T-helper 2 cell treated with Interferon-gamma antibody and Interleukin-4, amounts not matched to agents 5 μg/mL and 100 μg/mL, for 36 hours (primary cell): ENCODE measurements at regions not wholly inside any gene's neighbourhood (a gene's known extent, or its start where the extent isn't known, plus 50 kb on each side); places are given as distances from the start of the nearest gene placed in this dataset.

Source experiments
- DNase-seq: peaks from one replicate; pipeline ENCODE4 v3.0.0; 2021; ENCODE audit warnings: low spot score
- H3K27ac Mint-ChIP-seq: one replicate; pipeline ENCODE4 v1.8.0; 2021; ENCODE audit warnings: mild to moderate bottlenecking, mixed read lengths
- H3K27me3 Mint-ChIP-seq: one replicate; pipeline ENCODE4 v1.8.0; 2021; ENCODE audit warnings: low read depth, mixed read lengths
- H3K36me3 Mint-ChIP-seq: one replicate; pipeline ENCODE4 v1.8.0; 2021; ENCODE audit warnings: low read depth, mixed read lengths
- H3K4me1 Mint-ChIP-seq: one replicate; pipeline ENCODE4 v1.8.0; 2021; ENCODE audit warnings: low read depth, mixed read lengths
- H3K4me3 Mint-ChIP-seq: one replicate; pipeline ENCODE4 v1.8.0; 2022; ENCODE audit warnings: mild to moderate bottlenecking, moderate library complexity, mixed read lengths
- H3K9me3 Mint-ChIP-seq: one replicate; pipeline ENCODE4 v1.8.0; 2021; ENCODE audit warnings: mixed read lengths

DNA sequence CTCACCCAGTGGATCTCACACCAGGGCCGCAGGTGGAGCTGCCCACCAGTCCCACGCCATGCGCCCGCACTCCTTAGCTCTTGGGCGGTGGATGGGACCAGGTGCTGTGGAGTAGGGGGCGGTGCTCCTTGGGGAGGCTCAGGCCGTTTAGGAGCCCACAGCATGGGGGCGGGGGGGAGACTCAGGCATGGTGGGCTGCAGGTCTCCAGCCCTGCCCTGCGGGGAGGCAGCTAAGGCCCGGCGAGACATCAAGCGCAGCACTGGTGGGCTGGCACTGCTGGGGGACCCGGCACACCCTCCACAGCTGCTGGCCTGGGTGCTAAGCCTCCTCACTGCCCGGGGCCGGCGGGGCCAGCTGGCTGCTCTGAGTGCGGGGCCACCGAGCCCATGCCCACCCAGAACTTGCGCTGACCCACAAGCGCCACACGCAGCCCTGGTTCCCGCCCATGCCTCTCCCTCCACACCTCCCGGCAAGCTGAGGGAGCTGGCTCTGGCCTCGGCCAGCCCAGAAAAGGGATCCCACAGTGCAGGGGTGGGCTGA lies 312.9 kb upstream of the GIMD1 start:
- H3K9me3 Mint-ChIP-seq = peaks cover 15% of the 10 kb centered on the region
- no peaks in the 10 kb centered on the region for H3K27me3 Mint-ChIP-seq
- H3K4me3 Mint-ChIP-seq = no peak overlapping the region
- DNase-seq = no peak
- H3K36me3 Mint-ChIP-seq = no peaks in the 10 kb centered on the region
- H3K4me1 Mint-ChIP-seq = no peaks in the 10 kb centered on the region
- no peak overlapping the region for H3K27ac Mint-ChIP-seq

DNA sequence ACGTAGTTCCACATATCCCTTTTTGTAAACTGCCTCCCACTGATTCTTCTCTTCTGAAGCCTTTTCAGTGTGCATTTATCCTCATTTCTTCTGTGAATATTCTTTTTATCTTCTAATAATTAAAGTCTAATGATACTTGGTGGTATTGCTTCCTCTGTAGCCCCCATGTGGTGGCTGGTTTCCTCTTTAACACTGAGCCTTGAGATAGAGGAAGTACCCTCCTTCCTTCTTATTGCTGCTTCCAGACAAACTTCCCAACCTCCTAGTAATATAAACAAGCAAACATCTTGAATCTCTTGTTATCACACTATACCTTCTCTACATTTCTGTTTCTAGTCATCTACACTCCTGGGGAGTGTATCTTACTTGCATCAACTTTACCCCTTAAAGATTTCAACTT lies 310.5 kb upstream of the GIMD1 start:
- no peak overlapping the region for H3K27ac Mint-ChIP-seq
- H3K4me1 Mint-ChIP-seq = no peaks in the 10 kb centered on the region
- DNase-seq = no peak
- H3K9me3 Mint-ChIP-seq = peaks cover 13% of the 10 kb centered on the region
- no peaks in the 10 kb centered on the region for H3K36me3 Mint-ChIP-seq
- H3K4me3 Mint-ChIP-seq = no peak overlapping the region
- H3K27me3 Mint-ChIP-seq = no peaks in the 10 kb centered on the region

DNA sequence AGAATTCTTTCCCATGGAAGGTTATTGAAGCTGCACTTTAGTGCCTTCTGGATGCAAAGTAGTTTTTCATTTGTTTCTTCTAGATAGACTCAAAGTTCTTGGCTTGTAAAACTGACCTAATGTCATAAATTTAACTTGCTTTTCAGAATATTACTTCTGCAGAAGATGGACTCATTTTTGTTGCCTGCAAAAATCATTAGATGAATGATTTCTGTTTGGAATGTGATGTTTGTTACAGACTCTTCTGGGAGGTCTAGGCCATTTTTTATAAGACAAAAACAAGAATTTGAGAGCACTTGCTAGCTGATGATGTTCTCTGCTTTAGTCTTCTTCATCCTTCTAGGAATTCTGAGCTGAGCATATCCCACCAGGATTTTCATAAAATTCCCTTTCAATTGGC lies 308.6 kb upstream of the GIMD1 start:
- Mint-ChIP-seq H3K9me3 (peaks cover 16% of the 10 kb centered on the region), H3K4me3 (no peak overlapping the region), H3K36me3 (no peaks in the 10 kb centered on the region), H3K27me3 (no peaks in the 10 kb centered on the region), H3K4me1 (no peaks in the 10 kb centered on the region), H3K27ac (no peak overlapping the region)
- no peak for DNase-seq

DNA sequence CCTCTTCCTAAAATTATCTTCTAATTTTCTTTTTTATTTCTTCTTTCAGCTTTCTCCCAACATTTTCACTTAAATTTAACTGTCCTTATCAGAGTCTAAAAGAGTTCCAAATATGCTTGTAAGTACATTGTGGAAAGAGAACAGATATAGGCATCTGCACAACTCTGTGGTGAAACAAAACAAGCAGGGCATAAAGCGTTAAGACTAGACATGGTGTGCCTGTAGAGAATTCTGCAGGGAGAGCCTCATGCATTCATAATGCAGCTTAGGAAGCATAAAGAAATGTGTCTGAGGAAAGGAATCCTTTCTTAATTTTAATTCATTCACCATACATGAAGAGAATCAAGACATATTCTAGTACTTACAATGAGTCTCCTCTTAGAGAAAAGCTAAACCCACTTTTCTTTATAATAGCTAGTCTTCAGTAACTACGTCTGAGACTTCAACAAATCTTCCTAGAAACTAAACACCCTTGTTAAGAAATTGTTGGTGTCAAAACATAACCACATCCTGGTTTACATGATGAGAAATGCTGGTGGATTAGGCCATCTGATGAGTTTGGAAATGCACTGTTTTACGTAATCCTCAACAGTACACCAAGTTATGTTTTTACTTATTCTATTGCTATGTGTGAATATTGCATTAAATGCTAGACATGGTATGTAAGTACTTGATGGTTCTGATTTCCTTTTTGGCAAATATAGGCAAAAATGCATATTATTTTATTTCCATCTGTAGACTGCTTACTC lies 307.8 kb upstream of the GIMD1 start:
- DNase-seq = no peak
- Mint-ChIP-seq H3K36me3 (no peaks in the 10 kb centered on the region), H3K9me3 (peaks cover 16% of the 10 kb centered on the region), H3K27ac (no peak overlapping the region), H3K4me3 (no peak overlapping the region), H3K4me1 (no peaks in the 10 kb centered on the region), H3K27me3 (no peaks in the 10 kb centered on the region)

- DNase-seq = no peak
- Mint-ChIP-seq H3K27me3 (no peaks in the 10 kb centered on the region), H3K9me3 (peaks cover 7% of the 10 kb centered on the region), H3K4me3 (no peak overlapping the region), H3K36me3 (no peaks in the 10 kb centered on the region), H3K4me1 (no peaks in the 10 kb centered on the region), H3K27ac (no peak overlapping the region)
Observed at GRCh38 chr4:106671716-106672115, 303.1 kb upstream of the GIMD1 start.

GRCh38 chr4:106670976-106671375 lies 302.4 kb upstream of the GIMD1 start:
- no peaks in the 10 kb centered on the region for H3K36me3 Mint-ChIP-seq
- H3K4me1 Mint-ChIP-seq = no peaks in the 10 kb centered on the region
- no peak overlapping the region for H3K4me3 Mint-ChIP-seq
- H3K9me3 Mint-ChIP-seq = peaks cover 7% of the 10 kb centered on the region
- no peak overlapping the region for H3K27ac Mint-ChIP-seq
- no peaks in the 10 kb centered on the region for H3K27me3 Mint-ChIP-seq
- DNase-seq = no peak

- DNase-seq = no peak
- Mint-ChIP-seq H3K9me3 (no peaks in the 10 kb centered on the region), H3K36me3 (no peaks in the 10 kb centered on the region), H3K4me3 (no peak overlapping the region), H3K27ac (no peak overlapping the region), H3K4me1 (no peaks in the 10 kb centered on the region), H3K27me3 (no peaks in the 10 kb centered on the region)
Observed at GRCh38 chr4:106659371-106659770, 290.8 kb upstream of the GIMD1 start.

- H3K36me3 Mint-ChIP-seq = no peaks in the 10 kb centered on the region
- H3K27me3 Mint-ChIP-seq = no peaks in the 10 kb centered on the region
- H3K27ac Mint-ChIP-seq = no peak overlapping the region
- DNase-seq = no peak
- no peaks in the 10 kb centered on the region for H3K9me3 Mint-ChIP-seq
- H3K4me3 Mint-ChIP-seq = no peak overlapping the region
- no peaks in the 10 kb centered on the region for H3K4me1 Mint-ChIP-seq
Observed at GRCh38 chr4:106652095-106652494, 283.5 kb upstream of the GIMD1 start.

GRCh38 chr4:106650701-106651100 lies 282.1 kb upstream of the GIMD1 start:
- no peaks in the 10 kb centered on the region for H3K36me3 Mint-ChIP-seq
- no peaks in the 10 kb centered on the region for H3K9me3 Mint-ChIP-seq
- H3K27ac Mint-ChIP-seq = no peak overlapping the region
- no peak overlapping the region for H3K4me3 Mint-ChIP-seq
- H3K4me1 Mint-ChIP-seq = no peaks in the 10 kb centered on the region
- no peak for DNase-seq
- no peaks in the 10 kb centered on the region for H3K27me3 Mint-ChIP-seq

GRCh38 chr4:106647451-106647850 lies 278.9 kb upstream of the GIMD1 start:
- H3K27me3 Mint-ChIP-seq = no peaks in the 10 kb centered on the region
- H3K4me1 Mint-ChIP-seq = no peaks in the 10 kb centered on the region
- H3K36me3 Mint-ChIP-seq = no peaks in the 10 kb centered on the region

DNA sequence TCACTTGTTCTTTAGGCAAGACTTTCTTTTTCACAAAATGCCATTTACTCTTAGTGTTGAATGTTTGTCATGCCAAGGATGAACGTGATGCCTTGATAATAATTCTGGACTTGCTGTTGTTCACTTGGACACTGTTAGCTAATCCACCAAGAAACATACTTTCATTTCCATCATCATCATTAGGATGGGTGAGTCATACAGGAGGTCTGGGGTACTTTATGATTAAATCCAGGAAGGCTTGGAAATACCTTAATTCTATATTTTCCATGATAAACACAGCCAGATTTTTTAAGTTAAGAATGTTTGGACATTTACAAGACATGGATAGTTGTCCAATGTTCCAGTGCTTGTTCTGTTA lies 260.7 kb upstream of the GIMD1 start:
- Mint-ChIP-seq H3K4me1 (no peaks in the 10 kb centered on the region), H3K36me3 (no peaks in the 10 kb centered on the region), H3K27me3 (no peaks in the 10 kb centered on the region), H3K4me3 (no peak overlapping the region), H3K27ac (no peak overlapping the region), H3K9me3 (peaks cover 8% of the 10 kb centered on the region)
- no peak for DNase-seq

More at GRCh38 chr4:106647451-106647850, 278.9 kb upstream of the GIMD1 start:
- no peak overlapping the region for H3K27ac Mint-ChIP-seq
- DNase-seq = no peak
- H3K9me3 Mint-ChIP-seq = no peaks in the 10 kb centered on the region
- no peak overlapping the region for H3K4me3 Mint-ChIP-seq

DNA sequence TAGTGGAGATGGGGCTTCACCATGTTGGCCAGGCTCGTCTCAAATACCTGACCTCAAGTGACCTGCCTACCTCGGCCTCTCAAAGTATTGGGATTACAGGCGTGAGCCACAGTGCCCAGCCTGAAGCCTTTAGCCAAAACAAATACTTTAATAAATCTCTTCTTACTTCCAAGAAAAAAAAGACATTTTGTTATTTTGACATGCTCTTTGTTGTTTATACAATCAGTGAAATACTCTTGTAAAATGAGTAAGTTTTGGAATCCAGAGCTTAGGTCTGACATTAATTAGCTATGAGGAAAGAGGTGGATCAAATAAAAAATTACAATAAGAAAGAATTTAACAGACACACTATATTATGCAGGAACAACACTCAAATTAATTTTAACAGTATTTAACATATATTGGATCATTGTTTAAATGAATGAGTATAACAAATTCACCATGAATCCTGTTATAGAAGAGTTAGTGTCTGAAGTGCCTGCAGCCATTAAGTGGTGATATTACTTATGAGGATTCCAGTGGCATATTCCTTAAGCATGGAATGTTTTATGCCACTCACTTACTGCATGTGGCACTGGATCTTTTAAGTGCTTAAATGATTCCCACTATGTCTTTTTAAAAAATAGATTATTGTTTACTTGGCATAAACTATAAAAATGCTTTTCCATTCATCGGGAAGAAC lies 260.1 kb upstream of the GIMD1 start:
- Mint-ChIP-seq H3K4me1 (no peaks in the 10 kb centered on the region), H3K4me3 (no peak overlapping the region), H3K36me3 (no peaks in the 10 kb centered on the region), H3K27me3 (no peaks in the 10 kb centered on the region), H3K27ac (no peak overlapping the region), H3K9me3 (peaks cover 8% of the 10 kb centered on the region)
- no peak for DNase-seq

DNA sequence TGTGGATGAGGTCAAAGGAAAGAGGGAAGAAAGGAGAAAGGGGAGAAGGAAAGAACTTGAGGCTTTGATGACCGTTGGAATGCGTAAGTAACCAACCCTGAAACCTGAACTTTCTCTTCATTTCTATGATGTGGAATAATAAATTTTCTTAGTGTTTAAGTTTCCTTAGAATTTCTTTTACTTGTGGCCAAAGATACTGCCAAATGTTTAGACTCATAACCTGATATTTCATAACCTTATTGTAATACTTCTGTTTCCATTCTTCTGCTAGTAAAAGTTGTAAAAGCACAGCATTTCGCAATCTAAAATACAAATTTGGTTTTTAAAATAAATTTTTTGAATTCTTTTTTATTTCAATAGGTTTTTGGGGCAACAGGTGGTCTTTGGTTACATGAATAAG lies 258.5 kb upstream of the GIMD1 start:
- no peaks in the 10 kb centered on the region for H3K36me3 Mint-ChIP-seq
- peaks cover 8% of the 10 kb centered on the region for H3K9me3 Mint-ChIP-seq
- no peaks in the 10 kb centered on the region for H3K27me3 Mint-ChIP-seq

DNA sequence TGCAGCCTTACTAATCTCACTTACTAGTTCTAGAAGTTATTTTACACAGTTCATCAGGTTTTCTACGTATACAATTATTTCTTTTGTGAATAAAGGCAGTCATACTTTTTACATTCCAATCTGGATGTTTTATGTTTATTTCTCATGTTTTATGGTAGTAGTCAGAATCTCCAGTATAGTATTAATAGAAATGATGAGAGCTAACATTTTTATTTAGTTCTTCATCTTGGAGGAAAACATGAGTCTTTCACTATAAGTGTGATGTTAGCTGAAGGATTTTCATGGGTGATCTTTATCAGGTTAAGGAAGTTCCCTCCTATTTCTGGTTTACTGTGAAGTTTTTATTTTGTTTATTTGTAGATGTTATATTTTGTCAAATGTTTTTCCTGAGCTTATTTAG lies 256.1 kb upstream of the GIMD1 start:
- no peaks in the 10 kb centered on the region for H3K36me3 Mint-ChIP-seq

More for the DNA sequence above, 258.5 kb upstream of the GIMD1 start:
- H3K27ac Mint-ChIP-seq = no peak overlapping the region
- no peaks in the 10 kb centered on the region for H3K4me1 Mint-ChIP-seq
- DNase-seq = no peak
- no peak overlapping the region for H3K4me3 Mint-ChIP-seq

More for the DNA sequence above, 256.1 kb upstream of the GIMD1 start:
- no peak for DNase-seq
- Mint-ChIP-seq H3K9me3 (peaks cover 3% of the 10 kb centered on the region), H3K27me3 (no peaks in the 10 kb centered on the region), H3K4me1 (no peaks in the 10 kb centered on the region), H3K4me3 (no peak overlapping the region), H3K27ac (no peak overlapping the region)
